HG03095 (cell line): ENCODE measurements at regions not wholly inside any gene's neighbourhood (a gene's known extent, or its start where the extent isn't known, plus 50 kb on each side); places are given as distances from the start of the nearest gene placed in this dataset.

ENCODE experiments used
- ATAC-seq: cut with Tn5 transposase; IDR thresholded peaks from one replicate; pipeline ENCODE4 v1.9.1; 2021; ENCODE audit warnings: moderate library complexity; ENCODE audit not compliant: unreplicated experiment

GRCh38 chr21:16071761-16072160, 342.0 kb downstream of the USP25 start:
- ATAC-seq: no peak

DNA sequence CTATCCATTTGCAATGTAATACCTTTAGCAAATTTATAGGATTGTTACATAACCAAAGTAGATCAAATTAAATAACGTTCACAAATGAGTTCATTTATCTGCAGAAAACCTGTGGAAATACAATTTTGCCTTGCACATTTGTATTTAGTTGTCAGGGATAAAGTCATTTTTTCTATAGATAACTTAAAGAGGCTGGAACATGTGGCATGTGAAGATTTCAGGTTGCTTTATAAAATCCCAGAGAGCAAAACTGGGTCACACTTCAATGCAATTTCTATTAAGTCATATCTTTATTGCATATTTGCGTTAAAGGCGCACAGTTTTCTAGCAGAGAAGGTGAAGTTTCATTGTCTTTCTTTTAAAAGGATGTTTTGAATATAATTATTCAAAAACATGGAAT, 342.4 kb downstream of the USP25 start:
- no peak for ATAC-seq

DNA sequence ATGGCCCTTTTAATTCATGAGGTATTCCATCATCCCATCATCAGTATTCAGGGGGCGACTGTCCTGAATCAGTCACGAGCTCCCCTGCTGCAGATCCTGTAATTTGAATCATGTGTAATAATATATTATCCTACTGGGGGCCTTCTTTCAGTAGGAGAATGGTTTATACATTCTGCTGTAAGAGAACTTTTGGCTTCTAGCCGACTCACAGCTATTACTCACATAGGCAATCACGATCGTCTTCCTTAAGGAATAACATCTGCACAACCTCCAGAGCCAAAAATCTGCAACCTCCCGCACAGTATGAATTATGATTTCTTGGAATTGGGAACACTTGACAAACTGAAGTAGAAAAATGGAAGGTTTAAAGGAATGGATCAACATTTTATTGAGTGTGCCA, 343.0 kb downstream of the USP25 start:
- ATAC-seq: no peak

DNA sequence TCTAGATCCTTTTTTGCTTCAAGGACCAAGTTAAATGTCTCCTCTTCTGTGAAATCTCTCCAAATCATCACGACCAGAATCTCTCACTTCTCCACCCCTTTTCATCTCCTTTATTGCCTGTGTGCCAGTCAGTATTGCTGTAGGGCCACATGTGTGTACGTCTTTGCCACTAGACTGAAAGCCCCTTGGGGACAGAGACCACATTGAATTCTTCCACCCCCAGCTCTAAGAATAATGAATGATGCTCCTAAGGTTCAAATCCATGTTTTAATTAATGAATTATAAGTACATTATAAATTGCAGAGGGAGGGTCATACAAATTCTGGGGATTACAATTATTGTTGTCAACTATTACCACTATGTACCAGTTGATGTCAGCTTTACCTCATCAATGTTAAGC, 343.8 kb downstream of the USP25 start:
- no peak for ATAC-seq

DNA sequence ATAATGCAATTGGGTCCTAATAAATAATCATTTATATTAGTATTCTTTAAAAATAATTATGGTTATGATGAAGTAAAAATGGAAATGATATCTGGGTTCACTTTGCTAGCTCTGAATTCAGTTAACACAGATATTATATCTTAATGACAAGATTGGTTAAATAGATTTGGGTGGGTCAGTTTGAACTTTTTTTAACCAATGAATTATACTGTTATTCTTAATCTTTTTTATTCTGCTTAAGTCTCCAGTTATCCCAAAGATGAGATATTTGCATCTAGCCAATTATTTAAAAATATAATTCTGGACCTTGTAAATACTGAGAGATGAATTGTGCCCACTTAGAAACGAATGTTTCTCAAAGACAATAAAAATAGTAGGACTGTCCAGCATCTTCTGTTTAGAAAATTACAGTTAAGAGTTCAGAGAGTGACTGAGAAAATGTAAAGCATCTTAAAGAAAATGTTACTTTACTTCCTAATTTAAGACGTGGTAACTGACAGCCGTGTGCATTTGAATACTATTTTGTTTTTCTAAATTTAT, 345.2 kb downstream of the USP25 start:
- no peak for ATAC-seq

DNA sequence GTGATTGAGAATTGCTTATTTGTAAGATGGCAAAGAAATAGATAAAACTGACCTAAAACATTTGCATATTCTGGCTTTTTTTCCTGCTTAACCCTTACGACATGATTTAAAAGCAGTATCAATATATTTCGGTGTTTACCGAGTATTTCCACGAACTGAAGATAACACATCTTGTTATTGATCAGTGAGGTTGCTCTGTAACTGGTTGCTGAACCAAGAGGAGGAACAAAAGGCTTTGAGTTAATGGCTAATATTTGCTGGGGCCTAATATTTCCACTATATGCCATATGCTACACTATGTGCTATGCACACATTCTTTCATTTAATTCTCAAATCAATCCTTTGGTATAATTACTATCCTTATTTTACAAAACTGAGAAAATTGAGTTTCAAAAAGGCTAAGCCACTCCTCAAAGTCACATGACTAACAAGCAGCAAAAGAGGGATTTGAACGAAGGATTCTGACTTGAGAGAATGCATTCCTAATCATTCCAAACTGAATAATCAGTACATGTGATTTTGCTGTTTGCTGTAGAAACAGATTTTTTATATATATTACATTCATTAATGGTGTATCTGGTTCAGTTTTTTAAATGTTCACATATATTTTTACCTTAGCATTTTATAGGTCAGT, 346.0 kb downstream of the USP25 start:
- ATAC-seq: no peak

GRCh38 chr21:16076465-16076864, 346.7 kb downstream of the USP25 start:
- no peak for ATAC-seq

- no peak for ATAC-seq
Measured at GRCh38 chr21:16078382-16078781, 348.6 kb downstream of the USP25 start.

- ATAC-seq: no peak
Measured at GRCh38 chr21:16079830-16080229, 350.0 kb downstream of the USP25 start.

DNA sequence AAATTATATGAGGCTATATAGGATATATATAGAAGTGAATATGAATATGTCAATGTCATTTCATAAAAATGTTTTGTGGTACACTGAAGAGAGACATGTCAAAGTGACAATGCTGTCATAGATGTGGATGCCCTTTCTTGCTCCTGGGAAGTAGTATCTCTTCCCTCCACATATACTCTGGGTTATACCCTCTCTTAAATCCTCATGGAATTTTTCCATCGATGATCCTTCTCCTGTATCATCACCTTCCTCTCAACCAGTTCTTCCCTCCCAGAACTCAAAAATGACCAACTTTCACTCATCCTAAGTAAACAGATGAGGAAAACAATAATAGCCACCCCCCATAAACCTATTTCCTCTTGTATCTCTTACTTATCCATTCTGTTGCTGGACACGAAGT, 351.5 kb downstream of the USP25 start:
- ATAC-seq: no peak

DNA sequence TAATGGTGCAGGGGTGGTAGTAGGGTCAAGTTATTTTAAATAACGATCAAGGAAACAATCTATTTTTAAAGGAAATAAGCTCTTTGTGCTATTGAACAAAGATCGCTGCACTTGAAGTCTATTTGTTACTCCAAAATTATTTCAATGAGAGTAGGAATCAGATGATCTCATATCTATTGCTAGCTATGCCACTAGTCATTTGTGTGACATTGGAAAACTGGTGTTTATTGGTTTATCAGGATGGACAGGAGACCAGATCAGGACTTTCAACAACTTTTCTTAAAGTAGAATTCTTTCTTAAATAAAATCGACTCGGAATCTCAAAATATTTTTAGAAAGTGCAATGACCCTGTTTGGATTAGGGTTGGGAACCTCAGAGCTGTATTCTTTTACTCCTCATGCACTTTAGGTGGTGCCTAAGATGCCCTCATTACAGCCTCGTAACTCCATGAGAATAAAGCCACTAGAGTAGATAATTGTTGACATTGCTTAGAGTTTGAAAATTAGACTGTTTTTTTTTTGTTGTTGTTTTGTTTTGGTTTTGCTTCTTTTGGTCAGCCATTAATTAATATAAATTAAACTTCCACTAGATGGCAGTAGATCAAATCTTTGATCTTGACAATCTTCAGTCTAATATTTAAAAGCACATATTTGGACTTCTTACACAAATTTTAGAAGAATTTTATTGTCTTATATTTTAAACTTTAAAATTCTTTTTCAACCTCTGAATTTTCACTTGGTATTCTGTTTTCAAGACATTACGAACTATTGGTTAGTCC, 352.4 kb downstream of the USP25 start:
- ATAC-seq: no peak

GRCh38 chr21:16084776-16085364, 355.1 kb downstream of the USP25 start:
- no peak for ATAC-seq

GRCh38 chr21:16085421-16085820, 355.6 kb downstream of the USP25 start:
- no peak for ATAC-seq

DNA sequence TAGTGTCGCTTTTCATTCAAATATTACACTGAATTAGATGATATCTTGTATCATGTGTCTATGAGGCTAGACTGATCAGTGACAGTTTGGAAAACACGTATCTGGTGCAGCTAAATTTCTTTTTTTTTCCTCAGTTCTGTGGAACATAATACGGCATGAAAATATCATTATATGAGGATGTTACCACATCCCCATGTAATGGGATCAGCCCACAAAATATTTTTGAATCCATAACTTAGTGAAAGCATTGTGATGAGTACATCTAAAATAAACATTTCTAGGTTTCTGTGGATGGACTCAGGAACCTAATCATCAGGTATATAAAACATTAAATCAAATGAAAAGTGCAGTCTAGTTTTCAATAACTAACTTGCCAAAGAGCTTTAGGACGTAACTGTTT, 356.3 kb downstream of the USP25 start:
- ATAC-seq: no peak

DNA sequence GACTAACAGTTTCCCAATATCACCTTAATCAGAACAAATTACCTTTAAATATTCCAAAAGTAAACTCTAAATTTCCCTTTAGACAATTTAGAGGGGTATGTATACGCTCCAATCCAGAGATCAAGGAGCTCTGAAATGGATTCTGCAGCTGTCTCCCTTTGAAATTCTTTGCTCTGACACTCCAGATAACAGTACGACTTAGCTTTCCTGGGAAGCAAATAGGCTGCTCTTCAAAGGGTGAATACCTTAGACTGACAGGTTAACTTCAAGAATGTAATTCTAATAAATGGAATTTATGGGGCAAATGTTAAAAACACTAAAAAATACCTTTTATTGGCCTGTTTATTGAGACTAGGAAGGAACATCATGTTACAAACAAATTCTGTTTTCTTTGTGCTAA, 357.2 kb downstream of the USP25 start:
- no peak for ATAC-seq

DNA sequence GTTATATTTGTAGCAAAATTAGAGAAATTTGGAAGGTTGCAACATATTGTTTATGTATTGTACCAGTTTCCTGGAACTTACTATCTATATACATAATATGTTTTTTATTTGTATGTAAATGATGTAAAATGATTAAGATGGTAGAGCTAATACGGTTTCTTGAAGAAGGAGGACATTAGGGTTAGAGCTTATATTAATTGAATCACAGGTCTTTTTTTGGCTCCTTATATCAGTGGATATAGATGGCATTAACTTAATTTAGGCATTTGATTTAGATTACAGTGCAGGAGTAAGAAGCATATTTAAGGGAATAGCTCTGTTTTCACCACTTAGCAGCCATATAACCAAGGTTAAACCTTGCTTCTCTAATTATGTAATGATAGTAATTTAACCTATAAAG, 357.7 kb downstream of the USP25 start:
- no peak for ATAC-seq

DNA sequence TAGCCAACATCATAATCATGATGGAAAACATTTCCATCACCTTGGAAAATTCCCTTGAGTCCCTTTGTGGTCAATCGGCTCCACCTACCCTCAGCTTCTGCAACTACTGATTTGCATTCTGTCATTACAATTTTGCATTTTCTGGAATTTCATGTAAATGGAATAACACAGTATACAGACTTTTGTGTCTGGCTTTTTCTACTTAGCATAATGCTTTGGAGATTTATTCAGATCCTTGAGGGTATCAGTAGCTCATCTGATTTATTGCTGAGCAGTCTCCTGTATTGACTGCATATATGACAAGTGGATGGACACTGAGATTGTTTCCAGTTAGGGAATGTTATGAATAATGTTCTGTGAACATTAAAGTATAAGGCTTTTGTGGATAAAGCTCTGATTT, 358.3 kb downstream of the USP25 start:
- ATAC-seq: no peak

DNA sequence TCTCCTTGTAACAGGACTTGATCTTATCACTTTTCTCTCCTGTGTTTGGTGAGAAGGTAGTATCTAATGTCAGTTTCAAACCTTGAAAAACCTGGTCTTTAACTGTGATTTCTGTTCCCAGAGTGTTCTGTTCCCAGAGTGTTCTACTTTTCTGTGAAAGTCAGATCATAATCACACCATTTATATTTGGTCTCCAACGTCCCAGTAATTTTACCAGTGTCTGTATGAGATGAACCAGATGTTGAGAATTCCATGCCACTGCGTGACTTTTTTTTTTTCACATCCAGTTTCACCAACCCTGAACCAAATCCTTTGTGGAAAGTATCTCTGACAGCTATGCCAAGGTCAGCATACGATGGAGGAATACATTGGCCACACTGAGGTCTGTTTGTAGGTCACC, 365.2 kb downstream of the USP25 start:
- ATAC-seq: no peak

GRCh38 chr21:16096988-16097387, 367.2 kb downstream of the USP25 start:
- no peak for ATAC-seq

DNA sequence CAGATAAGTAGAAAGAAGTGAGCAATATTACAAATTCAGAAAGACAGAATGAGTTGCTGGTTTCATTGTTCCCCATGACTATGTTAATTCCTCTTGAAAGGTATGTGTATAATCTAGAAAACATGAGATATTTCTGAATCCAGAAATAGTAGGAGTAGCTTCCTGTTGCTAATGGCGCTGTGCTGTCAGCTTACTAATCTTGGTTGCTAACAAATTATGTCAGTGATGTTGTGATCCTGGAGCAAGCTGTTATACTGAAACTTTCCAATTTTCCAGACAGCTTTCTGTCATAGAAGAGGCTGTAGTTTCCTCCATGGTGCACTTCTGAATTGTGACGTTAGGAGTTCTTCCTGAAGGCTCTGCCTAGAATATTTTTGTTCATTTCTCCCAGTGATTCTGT, 372.3 kb downstream of the USP25 start:
- no peak for ATAC-seq

- ATAC-seq: no peak
Measured at GRCh38 chr21:16108561-16109075, 378.8 kb downstream of the USP25 start.
